ENCODE measurements at regions not wholly inside any gene's neighbourhood (a gene's known extent, or its start where the extent isn't known, plus 50 kb on each side); places are given as distances from the start of the nearest gene placed in this dataset.

DNA sequence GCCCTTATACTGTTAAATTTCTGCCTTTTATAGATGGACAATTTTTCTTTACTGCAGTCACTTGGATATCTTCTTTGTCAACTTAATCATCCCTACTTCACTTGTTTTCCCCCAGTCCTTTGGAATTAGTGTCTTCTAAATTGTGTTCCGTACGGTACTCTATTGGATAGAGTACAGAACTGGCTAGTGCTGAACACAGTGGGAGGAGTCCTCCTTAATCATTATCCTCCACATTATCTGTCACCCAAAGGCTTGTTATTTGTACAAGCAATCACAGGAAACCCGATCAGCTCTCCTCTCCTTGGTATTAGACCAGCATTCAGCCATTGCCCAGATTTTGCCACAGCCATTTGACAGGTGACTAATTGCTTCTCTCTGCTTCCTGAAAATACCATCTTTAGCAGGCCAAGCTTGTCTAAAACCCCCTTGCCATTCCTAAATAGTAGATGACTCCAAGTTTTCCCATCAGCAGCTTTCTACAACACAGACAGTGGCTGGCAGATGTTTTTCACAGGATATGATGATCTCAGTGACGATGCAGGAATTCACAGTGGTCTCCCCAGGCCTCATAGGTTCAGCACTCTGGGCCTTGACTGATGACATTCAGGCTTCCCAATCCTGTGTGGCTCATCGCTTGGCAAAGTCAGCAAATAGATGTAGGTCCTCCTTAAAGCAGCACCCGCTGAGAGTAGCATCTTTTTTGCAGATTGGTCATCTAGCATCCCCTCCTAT is 216.0 kb upstream of the RGS6 start:
- no peak for TF ChIP-seq POLR2AphosphoS5 (IDR thresholded peaks at IDR 0.05; ENCODE audit: low read depth, low read length)
- TF ChIP-seq, protein P1, sequence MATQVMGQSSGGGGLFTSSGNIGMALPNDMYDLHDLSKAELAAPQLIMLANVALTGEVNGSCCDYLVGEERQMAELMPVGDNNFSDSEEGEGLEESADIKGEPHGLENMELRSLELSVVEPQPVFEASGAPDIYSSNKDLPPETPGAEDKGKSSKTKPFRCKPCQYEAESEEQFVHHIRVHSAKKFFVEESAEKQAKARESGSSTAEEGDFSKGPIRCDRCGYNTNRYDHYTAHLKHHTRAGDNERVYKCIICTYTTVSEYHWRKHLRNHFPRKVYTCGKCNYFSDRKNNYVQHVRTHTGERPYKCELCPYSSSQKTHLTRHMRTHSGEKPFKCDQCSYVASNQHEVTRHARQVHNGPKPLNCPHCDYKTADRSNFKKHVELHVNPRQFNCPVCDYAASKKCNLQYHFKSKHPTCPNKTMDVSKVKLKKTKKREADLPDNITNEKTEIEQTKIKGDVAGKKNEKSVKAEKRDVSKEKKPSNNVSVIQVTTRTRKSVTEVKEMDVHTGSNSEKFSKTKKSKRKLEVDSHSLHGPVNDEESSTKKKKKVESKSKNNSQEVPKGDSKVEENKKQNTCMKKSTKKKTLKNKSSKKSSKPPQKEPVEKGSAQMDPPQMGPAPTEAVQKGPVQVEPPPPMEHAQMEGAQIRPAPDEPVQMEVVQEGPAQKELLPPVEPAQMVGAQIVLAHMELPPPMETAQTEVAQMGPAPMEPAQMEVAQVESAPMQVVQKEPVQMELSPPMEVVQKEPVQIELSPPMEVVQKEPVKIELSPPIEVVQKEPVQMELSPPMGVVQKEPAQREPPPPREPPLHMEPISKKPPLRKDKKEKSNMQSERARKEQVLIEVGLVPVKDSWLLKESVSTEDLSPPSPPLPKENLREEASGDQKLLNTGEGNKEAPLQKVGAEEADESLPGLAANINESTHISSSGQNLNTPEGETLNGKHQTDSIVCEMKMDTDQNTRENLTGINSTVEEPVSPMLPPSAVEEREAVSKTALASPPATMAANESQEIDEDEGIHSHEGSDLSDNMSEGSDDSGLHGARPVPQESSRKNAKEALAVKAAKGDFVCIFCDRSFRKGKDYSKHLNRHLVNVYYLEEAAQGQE (IDR thresholded peaks at IDR 0.05; ENCODE audit: insufficient read depth in 1 of 2, low read depth in 2 of 2, low read length in 2 of 2), result no peak
